ENCODE measurements at regions not wholly inside any gene's neighbourhood (a gene's known extent, or its start where the extent isn't known, plus 50 kb on each side); places are given as distances from the start of the nearest gene placed in this dataset.

DNA sequence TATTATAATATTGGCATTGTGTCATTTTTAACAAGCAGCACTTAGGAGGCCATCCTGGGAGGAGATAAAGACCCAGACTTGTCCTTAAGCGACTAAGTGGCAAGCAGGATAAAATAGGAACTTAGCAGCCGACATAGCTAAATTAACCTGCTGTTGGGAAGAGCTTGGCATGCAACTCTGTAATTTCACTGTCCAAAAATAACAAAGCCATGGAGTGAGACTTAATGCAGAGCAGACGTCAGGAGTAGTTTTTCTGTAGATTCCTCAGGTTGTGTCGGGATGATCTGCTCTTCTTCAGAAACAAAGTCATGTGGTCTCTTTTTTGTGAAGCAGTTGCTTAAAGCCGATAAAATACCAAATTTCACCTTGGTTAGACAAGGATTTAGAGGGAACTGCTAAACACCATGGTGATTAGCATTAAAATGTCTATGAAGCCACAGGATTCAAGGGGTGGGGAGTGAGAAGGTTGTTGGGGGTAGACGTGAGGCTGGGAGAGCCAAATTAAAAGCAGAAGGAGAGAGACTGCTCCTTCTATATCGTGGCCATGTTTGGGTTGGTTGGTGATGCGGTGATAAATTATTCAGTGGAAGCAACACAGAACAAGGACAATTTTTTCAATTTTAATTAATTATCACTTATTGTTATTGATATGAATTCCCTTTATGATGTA is 303.0 kb downstream of the CSNK1G3 start:
- Histone ChIP-seq H3K27ac (ENCODE audit: extremely low read length, insufficient read depth, low read length) (no peak overlapping the region), H3K36me3 (replicated peaks in 1 of 2; ENCODE audit: control insufficient read depth in 1 of 2, insufficient read depth in 2 of 2, low read length in 2 of 2) (no peaks in the 10 kb centered on the region), H3K9me3 (ENCODE audit: low read length) (peaks cover 11% of the 10 kb centered on the region; the same call in 1 of the 2 replicates), H3K9ac (ENCODE audit: insufficient read depth, low read depth, low read length) (no peak overlapping the region), H4K20me1 (ENCODE audit: insufficient read depth, low read length) (no peaks in the 10 kb centered on the region), H3K4me1 (ENCODE audit: insufficient read depth, low read length) (peaks cover 3% of the 10 kb centered on the region; the same call in 1 of the 2 replicates), H3K4me2 (ENCODE audit: low read depth, low read length) (no peak overlapping the region), H3K79me2 (ENCODE audit: insufficient read depth, low read length) (no peaks in the 10 kb centered on the region), H3K27me3 (ENCODE audit: control insufficient read depth in 1 of 2, insufficient read depth in 2 of 2, low read length in 2 of 2) (no peaks in the 10 kb centered on the region), H2AFZ (ENCODE audit: low read length) (no peak overlapping the region), H3K4me3 (replicated peaks in 1 of 3; ENCODE audit: insufficient read depth in 1 of 3, low read depth in 2 of 3, low read length in 3 of 3) (no peak overlapping the region)
- WGBS (ENCODE audit: low lambda C conversion rate): 75% methylated on average over 8 of the region's 8 CpGs
- POLR2A ChIA-PET: no interaction called here
- intact Hi-C loops (cut with micrococcal nuclease; ENCODE audit: unreplicated experiment): no loop called here
- TF ChIP-seq ZNF790 (CRISPR knock-in tag; IDR thresholded peaks at IDR 0.05; ENCODE audit: borderline replicate concordance) (no peak), ZNF549 (CRISPR knock-in tag; IDR thresholded peaks at IDR 0.05) (no peak)
- no peak for FAIRE-seq
- in situ Hi-C loops (cut with HindIII; ENCODE audit: extremely low pct_ligation_motif_present, low pct_unique_long_range_greater_than_20kb): no loop called here
- CTCF ChIA-PET (ENCODE audit: low intra/inter-chr PET ratio, low total read pairs): no interaction called here
- no TSS peak for BruUV-seq (replicated peaks)
- no peak for ATAC-seq
- no peak for DNase-seq (ENCODE audit: low spot score)

DNA sequence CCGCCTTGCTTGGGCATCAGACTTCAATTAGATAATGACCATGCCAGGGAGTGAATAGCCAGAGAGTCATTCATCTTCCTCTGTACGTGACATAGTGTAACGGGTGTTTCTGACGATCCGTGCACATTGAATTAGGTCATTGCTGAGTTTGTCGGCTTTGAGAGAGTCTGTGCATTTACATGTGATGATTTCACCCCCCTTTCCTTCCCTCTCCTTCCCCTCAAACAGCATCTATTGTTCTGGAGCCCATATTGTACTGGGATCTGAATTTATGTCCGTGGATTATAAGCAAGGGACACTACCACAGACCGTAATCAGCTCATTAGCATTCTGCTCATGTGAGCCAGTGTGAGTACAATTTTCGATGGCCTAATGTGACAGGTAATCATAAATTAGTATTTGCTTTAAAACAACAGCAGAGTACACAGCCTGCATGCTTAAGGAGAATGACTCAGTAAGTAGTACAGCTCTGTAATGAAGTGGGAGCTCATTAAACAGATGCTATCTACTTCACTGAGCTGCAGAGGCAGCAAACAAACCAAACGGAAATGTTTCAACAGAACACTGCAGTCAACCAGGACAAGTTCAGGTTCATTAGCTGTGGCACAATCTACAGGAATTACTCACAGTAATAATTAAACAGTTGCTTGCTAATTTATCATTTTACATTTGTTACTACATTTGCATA is 302.1 kb downstream of the CSNK1G3 start:
- Histone ChIP-seq H3K4me3 (replicated peaks in 1 of 3; ENCODE audit: insufficient read depth in 1 of 3, low read depth in 2 of 3, low read length in 3 of 3) (no peak overlapping the region), H2AFZ (ENCODE audit: low read length) (no peak overlapping the region), H3K36me3 (replicated peaks in 1 of 2; ENCODE audit: control insufficient read depth in 1 of 2, insufficient read depth in 2 of 2, low read length in 2 of 2) (no peaks in the 10 kb centered on the region), H3K79me2 (ENCODE audit: insufficient read depth, low read length) (no peaks in the 10 kb centered on the region), H3K4me2 (ENCODE audit: low read depth, low read length) (no peak overlapping the region), H3K9ac (ENCODE audit: insufficient read depth, low read depth, low read length) (no peak overlapping the region), H3K9me3 (ENCODE audit: low read length) (peaks cover 6% of the 10 kb centered on the region; the same call in 1 of the 2 replicates), H3K27ac (ENCODE audit: extremely low read length, insufficient read depth, low read length) (no peak overlapping the region), H4K20me1 (ENCODE audit: insufficient read depth, low read length) (no peaks in the 10 kb centered on the region), H3K4me1 (ENCODE audit: insufficient read depth, low read length) (peaks cover 10% of the 10 kb centered on the region; the same call in 1 of the 2 replicates), H3K27me3 (ENCODE audit: control insufficient read depth in 1 of 2, insufficient read depth in 2 of 2, low read length in 2 of 2) (no peaks in the 10 kb centered on the region)
- ChIA-PET POLR2A (no interaction called here), CTCF (ENCODE audit: low intra/inter-chr PET ratio, low total read pairs) (no interaction called here)
- BruUV-seq (replicated peaks): no TSS peak
- ATAC-seq (no peak), DNase-seq (ENCODE audit: low spot score) (no peak), FAIRE-seq (no peak)
- intact Hi-C loops (cut with micrococcal nuclease; ENCODE audit: unreplicated experiment): no loop called here
- in situ Hi-C loops (cut with HindIII; ENCODE audit: extremely low pct_ligation_motif_present, low pct_unique_long_range_greater_than_20kb): no loop called here
- WGBS (ENCODE audit: low lambda C conversion rate): 51% methylated on average over 10 of the region's 10 CpGs
- no peak for TF ChIP-seq ZNF782 (CRISPR knock-in tag; IDR thresholded peaks at IDR 0.05; ENCODE audit: borderline replicate concordance)
- no peak for TF ChIP-seq SRSF9 (IDR thresholded peaks at IDR 0.05; ENCODE audit: borderline replicate concordance, insufficient read depth, low read depth, low read length, poor library complexity, severe bottlenecking)
- no peak for TF ChIP-seq ZNF550 (CRISPR knock-in tag; IDR thresholded peaks at IDR 0.05; ENCODE audit: borderline replicate concordance)
- no peak for TF ChIP-seq ARNT (IDR thresholded peaks at IDR 0.05)
- no peak for TF ChIP-seq PHF8 (CRISPR knock-in tag; IDR thresholded peaks at IDR 0.05)
- TF ChIP-seq SIN3A (IDR thresholded peaks at IDR 0.05; ENCODE audit: borderline replicate concordance, low read depth, low read length): no peak
- TF ChIP-seq, protein P1, sequence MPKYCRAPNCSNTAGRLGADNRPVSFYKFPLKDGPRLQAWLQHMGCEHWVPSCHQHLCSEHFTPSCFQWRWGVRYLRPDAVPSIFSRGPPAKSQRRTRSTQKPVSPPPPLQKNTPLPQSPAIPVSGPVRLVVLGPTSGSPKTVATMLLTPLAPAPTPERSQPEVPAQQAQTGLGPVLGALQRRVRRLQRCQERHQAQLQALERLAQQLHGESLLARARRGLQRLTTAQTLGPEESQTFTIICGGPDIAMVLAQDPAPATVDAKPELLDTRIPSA (CRISPR knock-in tag; IDR thresholded peaks at IDR 0.05; ENCODE audit: borderline replicate concordance): no peak
- no peak for TF ChIP-seq TOE1 (CRISPR knock-in tag; IDR thresholded peaks at IDR 0.05)
- no peak for TF ChIP-seq ZNF20 (CRISPR knock-in tag; IDR thresholded peaks at IDR 0.05)
- TF ChIP-seq RFXANK (CRISPR knock-in tag; IDR thresholded peaks at IDR 0.05): no peak
- TF ChIP-seq CEBPG (CRISPR knock-in tag; IDR thresholded peaks at IDR 0.05): no peak
- TF ChIP-seq, protein P2, sequence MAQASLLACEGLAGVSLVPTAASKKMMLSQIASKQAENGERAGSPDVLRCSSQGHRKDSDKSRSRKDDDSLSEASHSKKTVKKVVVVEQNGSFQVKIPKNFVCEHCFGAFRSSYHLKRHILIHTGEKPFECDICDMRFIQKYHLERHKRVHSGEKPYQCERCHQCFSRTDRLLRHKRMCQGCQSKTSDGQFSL (CRISPR knock-in tag; IDR thresholded peaks at IDR 0.05): no peak
- TF ChIP-seq CHD4 (IDR thresholded peaks at IDR 0.05; ENCODE audit: borderline replicate concordance, low read length): no peak
- TF ChIP-seq, protein P3, sequence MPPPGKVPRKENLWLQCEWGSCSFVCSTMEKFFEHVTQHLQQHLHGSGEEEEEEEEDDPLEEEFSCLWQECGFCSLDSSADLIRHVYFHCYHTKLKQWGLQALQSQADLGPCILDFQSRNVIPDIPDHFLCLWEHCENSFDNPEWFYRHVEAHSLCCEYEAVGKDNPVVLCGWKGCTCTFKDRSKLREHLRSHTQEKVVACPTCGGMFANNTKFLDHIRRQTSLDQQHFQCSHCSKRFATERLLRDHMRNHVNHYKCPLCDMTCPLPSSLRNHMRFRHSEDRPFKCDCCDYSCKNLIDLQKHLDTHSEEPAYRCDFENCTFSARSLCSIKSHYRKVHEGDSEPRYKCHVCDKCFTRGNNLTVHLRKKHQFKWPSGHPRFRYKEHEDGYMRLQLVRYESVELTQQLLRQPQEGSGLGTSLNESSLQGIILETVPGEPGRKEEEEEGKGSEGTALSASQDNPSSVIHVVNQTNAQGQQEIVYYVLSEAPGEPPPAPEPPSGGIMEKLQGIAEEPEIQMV (CRISPR knock-in tag; IDR thresholded peaks at IDR 0.05; ENCODE audit: low read depth): no peak
